K562 (cell line): ENCODE measurements at regions not wholly inside any gene's neighbourhood (a gene's known extent, or its start where the extent isn't known, plus 50 kb on each side); places are given as distances from the start of the nearest gene placed in this dataset.

Experiments used
- ATAC-seq: fragments of 200-7000 bp; cut with Tn5 transposase; 3 replicates; pipeline ENCODE4 v1.9.1; 2020; ENCODE audit warnings: moderate library complexity
- BruUV-seq: library from RNA; stranded (reverse); fragments of 400-500 nt; replicated peaks from 2 replicates; lab custom pipeline; 2021; lab: Mats Ljungman, UMichigan
- CTCF ChIA-PET: fragments of 300-600 bp; formaldehyde crosslinking; extraction: SDS; loops from one replicate; lab custom pipeline; 2021; ENCODE audit warnings: low intra/inter-chr PET ratio; lab: Yijun Ruan, JAX
- POLR2A ChIA-PET: fragments of 300-600, 350-650 bp; sonication (Branson Sonifier 250); formaldehyde crosslinking; extraction: SDS; loops from one replicate; lab custom pipeline; 2021; ENCODE audit warnings: antibody characterized with exemption, inconsistent platforms; lab: Yijun Ruan, JAX
- DNase-seq, 4 experiments: peaks; one replicate each; pipeline versions ENCODE4 v3.0.0 to v3.0.0-alpha.2; 2011 to 2018; ENCODE audit warnings: low spot score in 3 of 4, mixed read lengths in 3 of 4; ENCODE audit errors: extremely low read depth in 1 of 4
- FAIRE-seq: peaks from 2 replicates; lab custom pipeline; 2011; peaks lifted over from hg19 to GRCh38; lab: Jason Lieb, UNC
- H2AFZ ChIP-seq: 2 replicates; pipeline ENCODE4 v1.6.0; 2011; ENCODE audit warnings: low read depth, low read length, control low read depth, inconsistent platforms
- H3K27ac ChIP-seq: fragments of 200-600 bp; 3 replicates; pipeline ENCODE4 v1.8.0; 2011; ENCODE audit warnings: low read depth, mild to moderate bottlenecking, control low read depth, inconsistent platforms, low read length, moderate library complexity, mixed read lengths; ENCODE audit errors: extremely low read depth
- H3K27me3 ChIP-seq, 2 experiments: fragments of 300-600 bp in 1 of 2; 2 replicates in 1 of 2; 3 replicates in 1 of 2; pipeline versions ENCODE4 v1.6.0 to v1.8.0; 2011; ENCODE audit warnings: inconsistent platforms in 2 of 2, low read length in 2 of 2, mild to moderate bottlenecking in 1 of 2, mixed read lengths in 1 of 2, moderate library complexity in 1 of 2; ENCODE audit not compliant: control insufficient read depth in 2 of 2, insufficient read depth in 2 of 2
- H3K36me3 ChIP-seq: fragments of 300-600 bp; 3 replicates; pipeline ENCODE4 v1.8.0; 2011; ENCODE audit warnings: mild to moderate bottlenecking, low read length, inconsistent platforms; ENCODE audit not compliant: control insufficient read depth, insufficient read depth
- H3K4me1 ChIP-seq, 2 experiments: fragments of 200-600 bp in 1 of 2; replicated peaks in 1 of 2; 2 replicates in 1 of 2; 3 replicates in 1 of 2; pipeline versions ENCODE4 v1.5.1 to v1.8.0; 2011; ENCODE audit warnings: inconsistent platforms in 2 of 2, low read length in 2 of 2, mild to moderate bottlenecking in 1 of 2, mixed read lengths in 1 of 2, moderate library complexity in 1 of 2; ENCODE audit not compliant: control insufficient read depth in 2 of 2, insufficient read depth in 2 of 2
- H3K4me2 ChIP-seq: 2 replicates; pipeline ENCODE4 v1.6.1; 2011; ENCODE audit warnings: low read length, control low read depth, inconsistent platforms, mixed read lengths; ENCODE audit not compliant: insufficient read depth
- H3K4me3 ChIP-seq: fragments of 200-600 bp; sonication (generic), shearing (Covaris generic); 2 replicates; pipeline ENCODE4 v1.5.1; 2016; ENCODE audit warnings: control low read depth, inconsistent platforms
- H3K79me2 ChIP-seq: fragments of 200-600 bp; 3 replicates; pipeline ENCODE4 v1.8.0; 2011; ENCODE audit warnings: low read length, inconsistent platforms; ENCODE audit not compliant: control insufficient read depth, insufficient read depth
- H3K9ac ChIP-seq, 2 experiments: 2 replicates each; pipeline versions ENCODE4 v1.6.0 to v1.6.1; 2011; ENCODE audit warnings: low read depth in 2 of 2, low read length in 2 of 2, control low read depth in 1 of 2, inconsistent platforms in 1 of 2, mild to moderate bottlenecking in 1 of 2, mixed read lengths in 1 of 2; ENCODE audit not compliant: insufficient read depth in 1 of 2
- H3K9me1 ChIP-seq: one replicate; pipeline ENCODE4 v1.6.0; 2011; ENCODE audit warnings: inconsistent platforms, mild to moderate bottlenecking, low read length, moderate library complexity; ENCODE audit not compliant: control insufficient read depth, insufficient read depth
- H3K9me3 ChIP-seq: replicated peaks from 2 replicates; pipeline ENCODE4 v1.5.1; 2011; ENCODE audit warnings: low read depth, low read length, inconsistent platforms; ENCODE audit not compliant: control insufficient read depth, insufficient read depth
- H4K20me1 ChIP-seq: replicated peaks from 2 replicates; pipeline ENCODE4 v1.6.1; 2011; ENCODE audit warnings: low read length, inconsistent platforms, mixed read lengths; ENCODE audit not compliant: control insufficient read depth, insufficient read depth
- ATF1 ChIP-seq, 2 experiments: fragments of 450-650 bp in 1 of 2; IDR thresholded peaks; 2 replicates each; pipeline ENCODE4 v1.6.1; 2016; ENCODE audit warnings: missing compliant biosample characterization in 1 of 2, missing genetic modification characterization in 1 of 2
- BCOR ChIP-seq: fragments of 450-650 bp; IDR thresholded peaks from 2 replicates; pipeline ENCODE4 v1.6.1; 2016
- HCFC1 ChIP-seq: IDR thresholded peaks from 2 replicates; pipeline ENCODE4 v1.6.1; 2012; ENCODE audit warnings: low read depth, low read length, improper control_type of control experiment
- HSF4 ChIP-seq: fragments of 250-450 bp; sonication (Bioruptor Pico); IDR thresholded peaks from 2 replicates; pipeline ENCODE4 v2.1.2; 2022; ENCODE audit warnings: mild to moderate bottlenecking, moderate library complexity, borderline replicate concordance
- MCM3 ChIP-seq: fragments of 450-650 bp; IDR thresholded peaks from 2 replicates; pipeline ENCODE4 v1.6.1; 2016
- MEF2A ChIP-seq: IDR thresholded peaks from 2 replicates; pipeline ENCODE4 v1.6.1; 2011; ENCODE audit warnings: low read depth, mild to moderate bottlenecking, low read length, moderate library complexity; ENCODE audit not compliant: control insufficient read depth
- NELFE ChIP-seq: IDR thresholded peaks from 2 replicates; pipeline ENCODE4 v1.6.1; 2011; ENCODE audit warnings: mild to moderate bottlenecking; ENCODE audit not compliant: insufficient read depth, insufficient read length
- SIN3A ChIP-seq, 2 experiments: fragments of 150-350 bp in 1 of 2; IDR thresholded peaks; 2 replicates each; pipeline ENCODE4 v1.6.1; 2011 to 2016; ENCODE audit warnings: borderline replicate concordance in 2 of 2, low read depth in 2 of 2, low read length in 2 of 2, mild to moderate bottlenecking in 2 of 2, moderate library complexity in 2 of 2; ENCODE audit not compliant: control insufficient read depth in 1 of 2
- TAF1 ChIP-seq: IDR thresholded peaks from 2 replicates; pipeline ENCODE4 v1.6.1; 2011; ENCODE audit warnings: mild to moderate bottlenecking, low read length, moderate library complexity; ENCODE audit not compliant: insufficient read depth, control insufficient read depth, severe bottlenecking; ENCODE audit errors: extremely low read depth
- TARDBP ChIP-seq: fragments of 450-650 bp; IDR thresholded peaks from 2 replicates; pipeline ENCODE4 v1.6.1; 2016
- ZNF24 ChIP-seq: fragments of 450-650 bp; IDR thresholded peaks from 2 replicates; pipeline ENCODE4 v1.6.1; 2016
- ZNF253 ChIP-seq: fragments of 250-450 bp; sonication (Bioruptor Pico); conservative IDR thresholded peaks from 2 replicates; pipeline ENCODE4 v1.6.1; 2021; ENCODE audit warnings: mild to moderate bottlenecking
- ZNF274 ChIP-seq: IDR thresholded peaks from 2 replicates; pipeline ENCODE4 v1.6.1; 2011; ENCODE audit warnings: low read depth, mild to moderate bottlenecking, low read length, moderate library complexity, borderline replicate concordance
- ZNF668 ChIP-seq: fragments of 250-450 bp; sonication (Bioruptor Pico); IDR thresholded peaks from 2 replicates; pipeline ENCODE4 v1.8.0; 2022; ENCODE audit warnings: mild to moderate bottlenecking, inconsistent platforms
- ZNF717 ChIP-seq: fragments of 250-450 bp; sonication (Bioruptor Pico); IDR thresholded peaks from 2 replicates; pipeline ENCODE4 v1.5.0; 2021
- ZNF764 ChIP-seq: fragments of 250-450 bp; sonication (Bioruptor Pico); IDR thresholded peaks from 2 replicates; pipeline ENCODE4 v1.4.0; 2020; ENCODE audit warnings: low read depth, mild to moderate bottlenecking, moderate library complexity
- WGBS: fragments of 100-300 bp; shearing (Covaris generic); methylation state at CpG from one replicate; pipeline ENCODE4 v1.1.6; 2016; ENCODE audit warnings: low coverage, mixed read lengths; ENCODE audit not compliant: insufficient coverage; ENCODE audit errors: missing lambda C conversion rate; 5-methylcytosine and 5-hydroxymethylcytosine counted together
- in situ Hi-C: fragments of 300-500 bp; cut with MboI; formaldehyde crosslinking; loops from 4 replicates; pipeline ENCODE4 v1.15.0; 2018; ENCODE audit warnings: inconsistent platforms, mixed read lengths
- intact Hi-C: fragments of 100-400 bp; cut with micrococcal nuclease; formaldehyde crosslinking; loops from 2 replicates; pipeline ENCODE4 v1.14.2; 2022
- TF ChIP-seq, protein P1 (sequence below), 2 experiments: fragments of 200-800 bp in 1 of 2; sonication (Bioruptor generic) in 1 of 2; sonication (generic) in 1 of 2; formaldehyde crosslinking in 1 of 2; IDR thresholded peaks in 1 of 2; conservative IDR thresholded peaks in 1 of 2; 2 replicates each; pipeline versions ENCODE4 v1.5.0 to v1.6.1; 2016 to 2020; ENCODE audit warnings: missing compliant biosample characterization in 1 of 2, missing genetic modification characterization in 1 of 2, missing genetic modification reagents in 1 of 2

GRCh38 chr5:28216939-28217360, 1178.6 kb upstream of the CDH9 start:
- CTCF ChIA-PET: no interaction called here
- FAIRE-seq (no peak), DNase-seq (no peak), ATAC-seq (no peak)
- Histone ChIP-seq H3K27ac (no peak overlapping the region), H2AFZ (no peak overlapping the region), H4K20me1 (no peaks in the 10 kb centered on the region), H3K9me1 (no peaks in the 10 kb centered on the region), H3K27me3 (no peaks in the 10 kb centered on the region), H3K79me2 (no peaks in the 10 kb centered on the region), H3K4me2 (no peak overlapping the region), H3K9me3 (no peaks in the 10 kb centered on the region; the same call in 1 of the 2 replicates), H3K4me1 (no peaks in the 10 kb centered on the region), H3K9ac (no peak overlapping the region), H3K36me3 (no peaks in the 10 kb centered on the region), H3K4me3 (no peak overlapping the region)
- intact Hi-C loops: no loop called here
- WGBS: 0% methylated on average over 2 of the region's 2 CpGs
- POLR2A ChIA-PET: no interaction called here
- TF ChIP-seq TARDBP: no peak
- no peak for TF ChIP-seq ZNF764 (CRISPR knock-in tag)
- no peak for TF ChIP-seq MEF2A
- no peak for TF ChIP-seq BCOR
- no peak for TF ChIP-seq ZNF24
- TF ChIP-seq ZNF717 (CRISPR knock-in tag): no peak
- TF ChIP-seq SIN3A (IDR thresholded peaks at IDR 0.05; ENCODE audit: borderline replicate concordance in 2 of 2, control insufficient read depth in 1 of 2, low read depth in 2 of 2, low read length in 2 of 2): no peak
- no peak for TF ChIP-seq ZNF274
- no TSS peak for BruUV-seq
- in situ Hi-C loops: no loop called here

DNA sequence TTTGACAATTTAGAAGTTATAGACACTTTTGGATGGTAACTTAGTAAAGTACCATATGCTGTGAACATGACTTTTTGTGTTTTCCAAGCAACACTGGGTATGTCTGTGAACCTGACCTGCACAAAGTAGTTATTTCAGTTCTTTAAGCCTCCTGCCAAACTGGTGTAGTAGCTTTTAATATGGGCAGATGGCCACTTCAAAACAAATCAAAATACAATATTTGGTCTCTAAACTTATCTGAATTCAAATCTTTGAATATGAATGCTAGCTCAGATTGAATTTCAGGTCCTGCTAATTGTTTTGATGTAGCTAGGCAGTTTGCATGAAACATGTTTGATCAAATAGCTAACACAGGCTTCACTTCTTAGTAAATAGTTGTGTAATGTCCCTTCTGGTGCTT, 1176.7 kb upstream of the CDH9 start:
- Histone ChIP-seq H3K4me1 (no peaks in the 10 kb centered on the region), H3K4me3 (no peak overlapping the region), H3K4me2 (no peak overlapping the region), H3K27me3 (no peaks in the 10 kb centered on the region), H3K9me3 (no peaks in the 10 kb centered on the region; the same call in 1 of the 2 replicates), H4K20me1 (no peaks in the 10 kb centered on the region), H2AFZ (no peak overlapping the region), H3K27ac (no peak overlapping the region), H3K9ac (no peak overlapping the region), H3K9me1 (no peaks in the 10 kb centered on the region), H3K36me3 (no peaks in the 10 kb centered on the region), H3K79me2 (no peaks in the 10 kb centered on the region)
- POLR2A ChIA-PET: no interaction called here
- FAIRE-seq (no peak), ATAC-seq (no peak), DNase-seq (no peak)
- CTCF ChIA-PET: no interaction called here
- in situ Hi-C loops: no loop called here
- intact Hi-C loops: no loop called here
- no TSS peak for BruUV-seq
- TF ChIP-seq MCM3 (no peak), TAF1 (no peak), ZNF253 (CRISPR knock-in tag) (no peak), ATF1 (CRISPR knock-in tag; IDR thresholded peaks at IDR 0.05) (no peak), ATF1 (tag; IDR thresholded peaks at IDR 0.05) (no peak), HCFC1 (no peak), NELFE (no peak), HSF4 (no peak), ZNF668 (no peak)
- TF ChIP-seq, protein P1, sequence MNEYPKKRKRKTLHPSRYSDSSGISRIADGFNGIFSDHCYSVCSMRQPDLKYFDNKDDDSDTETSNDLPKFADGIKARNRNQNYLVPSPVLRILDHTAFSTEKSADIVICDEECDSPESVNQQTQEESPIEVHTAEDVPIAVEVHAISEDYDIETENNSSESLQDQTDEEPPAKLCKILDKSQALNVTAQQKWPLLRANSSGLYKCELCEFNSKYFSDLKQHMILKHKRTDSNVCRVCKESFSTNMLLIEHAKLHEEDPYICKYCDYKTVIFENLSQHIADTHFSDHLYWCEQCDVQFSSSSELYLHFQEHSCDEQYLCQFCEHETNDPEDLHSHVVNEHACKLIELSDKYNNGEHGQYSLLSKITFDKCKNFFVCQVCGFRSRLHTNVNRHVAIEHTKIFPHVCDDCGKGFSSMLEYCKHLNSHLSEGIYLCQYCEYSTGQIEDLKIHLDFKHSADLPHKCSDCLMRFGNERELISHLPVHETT (CRISPR knock-in tag; conservative IDR thresholded peaks at IDR 0.05 in 1 of 2, IDR thresholded peaks at IDR 0.05 in 1 of 2): no peak
